GM13976 (cell line): ENCODE measurements at regions not wholly inside any gene's neighbourhood (a gene's known extent, or its start where the extent isn't known, plus 50 kb on each side); places are given as distances from the start of the nearest gene placed in this dataset.

Experiments used
- DNase-seq: peaks from one replicate; pipeline ENCODE4 v3.0.0; 2012; ENCODE audit warnings: low spot score
- CTCF ChIP-seq: IDR thresholded peaks from 2 replicates; pipeline ENCODE4 v1.5.1; 2012; ENCODE audit warnings: borderline replicate concordance, mild to moderate bottlenecking; ENCODE audit not compliant: insufficient read depth; ENCODE audit errors: extremely low read depth, missing control alignments, control extremely low read depth
- in situ Hi-C: fragments of 300-500 bp; cut with MboI; formaldehyde crosslinking; loops from one replicate; pipeline ENCODE4 v1.12.0; 2022; ENCODE audit warnings: low sequenced_read_pairs, mixed read lengths, inconsistent platforms; ENCODE audit not compliant: unreplicated experiment

GRCh38 chr6:77034161-77034560 is 429.1 kb downstream of the HTR1B start:
- DNase-seq: no peak
- in situ Hi-C loops: no loop called here
- TF ChIP-seq CTCF: no peak

GRCh38 chr6:77030929-77031674 is 432.2 kb downstream of the HTR1B start:
- no peak for TF ChIP-seq CTCF
- in situ Hi-C loops: no loop called here
- DNase-seq: no peak

- in situ Hi-C loops: no loop called here
- no peak for TF ChIP-seq CTCF
- DNase-seq: no peak
Observed at GRCh38 chr6:77026341-77026740, 436.9 kb downstream of the HTR1B start.

- DNase-seq: no peak
- in situ Hi-C loops: no loop called here
- TF ChIP-seq CTCF: no peak
Observed at GRCh38 chr6:77025736-77026223, 437.5 kb downstream of the HTR1B start.

GRCh38 chr6:77021778-77022177 is 441.5 kb downstream of the HTR1B start:
- DNase-seq: no peak
- in situ Hi-C loops: no loop called here
- TF ChIP-seq CTCF: no peak

GRCh38 chr6:77021232-77021631 is 442.1 kb downstream of the HTR1B start:
- no peak for TF ChIP-seq CTCF
- in situ Hi-C loops: no loop called here
- DNase-seq: no peak
